ENCODE measurements at regions not wholly inside any gene's neighbourhood (a gene's known extent, or its start where the extent isn't known, plus 50 kb on each side); places are given as distances from the start of the nearest gene placed in this dataset.
A peak's percentile ranks its signal among the peaks of the same experiment; 100 is the strongest.
"Not testable (repeated sequence)": the region's sequence is repeated elsewhere in the genome, so short reads cannot be mapped to it uniquely, and the experiment has no call there.

DNA sequence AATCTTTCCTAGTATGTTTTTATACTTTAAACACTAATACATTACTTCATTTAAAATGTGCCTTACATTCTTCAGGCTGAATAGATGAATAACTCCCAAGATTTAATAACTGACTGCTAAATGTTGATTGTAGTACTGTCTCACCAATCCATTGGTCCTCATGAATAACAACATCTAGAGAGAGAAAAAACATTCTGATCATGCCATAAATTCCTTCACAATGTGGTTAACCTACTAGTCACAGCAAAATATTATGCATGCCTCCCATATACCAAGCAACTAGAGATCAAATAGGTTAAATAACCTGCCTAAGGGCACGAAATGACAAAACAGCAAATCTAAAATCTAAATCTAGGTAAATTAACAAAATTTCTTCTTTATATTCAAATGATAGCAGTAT, 66.2 kb downstream of the SYT15 start:
- not testable (repeated sequence) for H3K4me3 ChIP-seq (ENCODE audit: low read depth, low read length); DNase-seq (ENCODE audit: low read depth)

DNA sequence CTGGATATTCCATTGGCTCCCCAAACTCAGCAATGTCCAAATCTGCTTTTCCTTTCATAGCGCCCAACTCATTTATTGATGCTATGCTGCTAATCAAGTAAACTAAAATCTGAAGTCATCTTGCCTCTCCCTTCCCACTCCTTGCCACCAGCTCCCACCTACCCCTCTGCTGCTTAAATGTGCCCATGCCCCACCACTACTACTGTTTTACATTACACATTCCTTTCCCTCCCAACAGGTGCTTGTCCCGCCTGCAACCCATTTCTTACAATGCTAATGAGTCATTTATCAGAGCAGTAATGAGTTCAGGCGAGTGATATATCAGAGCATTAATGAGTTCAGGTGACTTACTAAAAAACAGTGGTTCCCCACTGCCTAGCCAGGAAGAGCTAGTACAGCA, 67.2 kb downstream of the SYT15 start:
- DNase-seq (ENCODE audit: low read depth); H3K4me3 ChIP-seq (ENCODE audit: low read depth, low read length): not testable (repeated sequence)

DNA sequence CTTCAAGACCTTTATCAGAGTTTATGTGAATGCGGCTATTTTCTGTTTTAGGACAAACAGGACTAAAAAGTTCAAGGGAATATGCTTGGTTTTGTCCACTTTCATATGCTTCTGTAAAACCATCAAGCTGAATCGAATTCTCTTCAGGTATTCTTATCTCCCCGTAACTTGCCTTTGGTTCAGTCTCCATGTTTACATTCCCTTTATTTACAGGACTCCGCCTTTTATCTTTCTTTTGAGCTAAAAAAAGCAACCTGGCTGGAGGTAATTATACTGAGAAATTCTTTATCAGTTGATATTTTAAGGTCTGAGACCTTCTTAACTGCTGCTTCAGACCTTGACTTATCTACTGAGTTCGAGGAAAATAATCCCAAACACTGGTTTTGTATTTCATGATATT, 72.0 kb downstream of the SYT15 start:
- DNase-seq (ENCODE audit: low read depth); H3K4me3 ChIP-seq (ENCODE audit: low read depth, low read length): not testable (repeated sequence)

DNA sequence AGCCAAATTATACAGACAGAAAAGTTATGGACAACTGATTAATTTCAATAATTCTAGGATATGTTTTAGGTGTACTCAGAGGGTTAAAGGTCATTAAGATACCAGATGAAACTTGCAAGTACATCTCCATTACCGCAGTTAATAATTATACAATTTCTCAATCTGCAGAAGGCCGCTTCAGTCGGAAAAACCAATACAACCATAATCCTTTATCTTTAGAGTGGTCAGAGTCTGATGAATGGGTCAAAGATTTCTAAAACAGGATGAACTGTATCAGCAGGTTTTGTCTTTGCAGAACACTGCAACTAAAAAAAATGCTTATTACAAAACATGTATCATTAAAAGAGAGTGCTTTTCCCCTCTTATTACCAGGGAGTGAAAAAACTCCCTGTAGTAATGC, 78.5 kb downstream of the SYT15 start:
- H3K4me3 ChIP-seq (ENCODE audit: low read depth, low read length); DNase-seq (ENCODE audit: low read depth): not testable (repeated sequence)

DNA sequence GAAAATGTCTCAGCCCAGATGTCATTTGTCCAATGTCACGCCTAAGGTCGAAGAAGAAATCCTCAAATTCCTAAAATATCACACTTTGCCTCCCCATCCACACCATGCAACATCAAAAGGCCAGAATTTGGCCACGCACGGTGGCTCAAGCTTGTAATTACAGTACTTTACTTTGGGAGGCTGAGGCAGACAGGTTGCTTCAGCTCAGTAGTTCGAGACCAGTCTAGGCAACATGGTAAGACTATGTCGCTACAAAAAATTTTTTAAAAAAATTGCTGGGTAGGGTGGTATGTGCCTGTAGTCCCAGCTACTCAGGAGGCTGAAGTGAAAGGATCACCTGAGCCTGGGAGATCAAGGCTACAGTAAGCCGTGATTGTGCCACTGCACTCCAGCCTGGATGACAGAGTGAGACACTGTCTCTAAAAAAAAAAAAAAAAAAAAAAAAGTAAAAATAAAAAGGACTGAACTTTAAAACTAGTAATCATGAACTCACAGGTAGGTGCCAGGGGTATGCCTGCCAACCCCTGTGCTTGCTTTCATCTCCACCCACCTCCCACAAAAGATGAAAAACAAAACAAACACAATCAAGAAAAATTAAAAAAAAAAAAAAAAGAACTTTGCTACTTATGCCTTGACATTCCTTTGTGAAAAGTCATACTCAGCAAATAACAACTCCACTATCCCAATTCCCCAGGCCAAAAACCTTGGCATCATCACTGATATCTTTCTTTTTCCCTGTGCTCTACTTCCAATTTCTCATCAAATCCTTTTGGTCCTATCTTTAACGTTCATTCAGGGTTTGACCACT, 81.3 kb downstream of the SYT15 start:
- not testable (repeated sequence) for H3K4me3 ChIP-seq (ENCODE audit: low read depth, low read length); DNase-seq (ENCODE audit: low read depth)

DNA sequence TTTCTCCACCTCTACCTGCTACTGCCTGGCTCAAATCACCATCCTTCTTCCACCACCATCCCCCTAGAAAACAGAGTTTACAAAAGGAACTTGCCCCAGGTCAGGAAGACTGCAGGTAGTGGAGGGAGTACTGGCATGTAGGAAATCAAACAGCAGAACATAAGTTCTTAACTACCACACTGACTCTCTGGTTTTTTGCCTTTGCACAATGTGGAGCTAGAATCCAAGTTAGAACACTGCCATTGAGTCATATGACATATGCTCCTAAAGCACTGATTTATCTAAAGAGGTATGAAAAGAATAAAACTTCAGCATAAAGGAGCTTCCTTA, 81.9 kb downstream of the SYT15 start:
- not testable (repeated sequence) for H3K4me3 ChIP-seq (ENCODE audit: low read depth, low read length); DNase-seq (ENCODE audit: low read depth)

DNA sequence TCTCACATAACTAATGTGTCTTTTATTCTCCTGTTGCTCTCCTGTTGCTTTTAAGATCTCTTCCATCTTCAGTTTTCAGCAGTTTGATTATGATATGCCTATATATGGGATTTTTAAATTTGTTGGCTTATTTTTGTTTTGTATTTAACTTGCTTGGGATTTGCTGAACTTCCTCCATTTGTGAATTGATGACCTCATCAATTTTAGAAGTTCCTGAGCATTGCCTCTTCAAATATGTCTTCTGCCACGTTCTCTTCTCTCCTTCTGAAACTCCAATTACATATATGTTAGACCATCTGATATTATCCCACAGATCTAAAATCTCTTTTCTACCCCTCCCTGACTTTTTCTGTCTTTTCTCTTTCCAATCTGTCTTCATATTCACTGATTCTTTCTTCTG, 86.6 kb downstream of the SYT15 start:
- DNase-seq (ENCODE audit: low read depth); H3K4me3 ChIP-seq (ENCODE audit: low read depth, low read length): not testable (repeated sequence)

DNA sequence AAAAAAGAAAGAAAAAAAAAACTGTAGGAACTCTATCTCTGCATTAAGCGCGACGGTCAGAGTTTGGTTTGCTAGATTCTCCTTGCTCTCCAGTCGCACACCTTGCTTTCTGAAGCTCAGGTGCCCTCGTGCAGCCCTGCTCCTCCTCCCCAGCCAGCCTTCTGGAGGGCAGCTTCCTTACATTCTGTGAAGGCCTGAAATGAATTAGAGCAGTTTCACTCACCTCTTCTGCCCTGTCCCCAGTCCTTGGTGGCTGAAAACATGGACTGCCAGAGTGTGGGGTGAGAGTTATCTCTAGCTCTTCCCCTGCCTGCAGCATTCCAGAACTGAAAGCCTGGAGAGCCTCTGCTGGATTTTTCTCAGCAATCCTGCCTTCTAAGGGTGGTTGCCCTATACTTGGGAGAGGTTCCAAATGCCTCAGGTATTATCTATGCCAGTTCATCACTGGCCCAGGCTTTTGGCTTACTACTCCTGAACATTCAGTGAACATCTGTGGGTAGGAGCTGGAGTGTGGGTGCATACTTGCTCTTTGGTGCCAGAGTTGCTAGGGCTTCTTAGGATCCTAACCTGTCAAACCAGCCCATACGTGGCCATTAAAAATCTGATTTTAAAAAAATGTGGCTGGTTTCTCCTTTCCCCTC, 89.5 kb downstream of the SYT15 start:
- DNase-seq (ENCODE audit: low read depth); H3K4me3 ChIP-seq (ENCODE audit: low read depth, low read length): not testable (repeated sequence)

DNA sequence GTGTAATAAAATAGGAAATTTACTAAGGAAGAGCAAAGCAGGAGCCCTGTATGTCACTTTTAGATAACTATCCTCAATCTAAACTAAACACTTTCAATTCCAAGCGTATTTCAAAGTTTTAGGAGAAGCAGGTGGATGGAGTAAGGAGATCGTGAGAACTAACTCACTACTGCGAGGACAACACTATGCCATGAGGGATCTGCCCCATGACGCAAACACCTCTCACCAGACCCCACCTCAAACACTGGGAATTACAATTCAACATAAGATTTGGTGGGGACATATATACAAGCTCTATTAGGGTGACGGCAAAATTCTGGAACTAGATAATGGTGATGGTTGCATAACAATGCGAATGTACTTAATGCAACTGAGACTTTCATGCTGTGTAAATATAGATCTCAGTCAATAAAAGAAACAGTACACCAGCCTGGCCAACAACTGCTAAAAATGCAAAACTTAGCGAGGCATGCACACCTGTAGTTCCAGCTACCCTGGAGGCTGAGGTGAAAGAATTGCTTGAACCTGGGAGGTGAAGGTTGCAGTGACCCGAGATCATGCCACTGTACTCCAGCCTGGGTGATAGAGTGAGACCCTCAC, 99.0 kb downstream of the SYT15 start:
- not testable (repeated sequence) for DNase-seq (ENCODE audit: low read depth); H3K4me3 ChIP-seq (ENCODE audit: low read depth, low read length)

DNA sequence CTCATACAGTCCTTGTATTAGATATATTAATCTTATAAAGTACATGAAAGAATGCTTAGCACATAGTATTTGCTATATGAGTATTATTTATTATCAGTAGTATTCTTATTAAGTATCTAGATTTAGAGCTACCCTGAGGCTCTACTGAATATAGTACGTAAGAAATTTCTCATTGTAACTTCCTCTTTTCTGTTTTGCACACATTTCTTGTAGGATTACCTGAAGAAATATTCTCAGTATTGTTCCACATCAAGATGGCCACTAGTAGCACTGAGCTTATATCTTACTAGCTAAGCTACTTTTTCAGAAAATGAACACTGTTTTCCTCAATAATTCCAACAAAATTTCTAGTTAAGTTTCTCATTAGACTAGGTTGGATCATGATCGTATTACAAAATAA, 112.5 kb downstream of the SYT15 start:
- H3K4me3 ChIP-seq (ENCODE audit: low read depth, low read length); DNase-seq (ENCODE audit: low read depth): not testable (repeated sequence)

DNA sequence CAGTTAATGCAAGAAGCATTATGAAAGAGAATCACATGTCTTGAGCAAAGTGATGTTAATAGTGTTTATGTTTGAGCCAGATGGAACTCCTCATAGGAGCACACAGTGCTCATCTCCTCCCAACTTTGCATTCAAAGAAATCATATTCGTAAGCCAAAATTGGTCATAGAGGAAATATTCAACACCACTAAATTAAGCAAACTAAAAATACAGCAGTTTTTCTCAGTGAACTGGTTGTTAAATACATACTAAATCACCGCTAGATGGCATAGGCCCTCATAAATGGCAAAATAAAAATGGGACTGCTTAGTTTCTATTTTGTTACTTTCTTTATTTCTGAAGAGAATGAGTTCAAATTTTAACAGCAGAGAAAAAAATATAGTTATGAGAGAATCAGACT, 114.3 kb downstream of the SYT15 start:
- not testable (repeated sequence) for H3K4me3 ChIP-seq (ENCODE audit: low read depth, low read length); DNase-seq (ENCODE audit: low read depth)

DNA sequence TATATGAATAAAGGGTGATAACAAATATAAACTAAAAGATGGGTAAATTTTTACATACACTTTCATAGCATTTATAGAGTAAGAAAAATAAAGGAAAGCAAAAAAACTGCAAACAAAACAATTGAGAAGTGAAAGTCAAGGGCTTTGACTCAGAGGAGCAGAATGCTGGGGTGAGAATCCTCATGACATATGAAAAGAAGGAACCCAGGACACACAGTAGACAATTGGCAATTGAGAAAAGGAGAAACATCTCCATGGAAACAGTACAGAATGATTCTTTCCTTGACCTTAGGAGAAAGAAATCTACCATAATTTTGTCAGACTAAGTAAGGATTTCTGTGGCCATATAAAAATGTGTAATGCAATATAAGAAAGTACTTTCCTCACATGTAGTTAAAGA, 138.3 kb downstream of the SYT15 start:
- not testable (repeated sequence) for DNase-seq (ENCODE audit: low read depth); H3K4me3 ChIP-seq (ENCODE audit: low read depth, low read length)

DNA sequence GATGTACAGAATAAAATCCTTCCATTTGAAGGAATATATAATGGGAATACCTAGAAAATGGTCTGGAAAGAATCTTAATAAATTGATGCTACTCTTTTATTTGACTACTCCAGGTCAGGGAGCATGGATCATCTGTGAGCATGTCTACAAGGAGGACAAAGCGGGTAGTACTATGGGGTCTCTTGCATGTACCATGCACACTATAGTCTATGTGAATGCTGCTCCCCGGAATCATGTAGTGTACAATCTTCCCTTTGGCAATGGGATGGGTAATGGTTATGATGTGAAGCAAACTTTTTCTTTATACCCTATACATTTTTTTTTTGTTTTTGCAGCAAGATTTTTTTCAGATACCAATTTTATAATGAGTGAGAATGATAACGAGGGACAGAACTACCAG, 139.1 kb downstream of the SYT15 start:
- not testable (repeated sequence) for H3K4me3 ChIP-seq (ENCODE audit: low read depth, low read length); DNase-seq (ENCODE audit: low read depth)

DNA sequence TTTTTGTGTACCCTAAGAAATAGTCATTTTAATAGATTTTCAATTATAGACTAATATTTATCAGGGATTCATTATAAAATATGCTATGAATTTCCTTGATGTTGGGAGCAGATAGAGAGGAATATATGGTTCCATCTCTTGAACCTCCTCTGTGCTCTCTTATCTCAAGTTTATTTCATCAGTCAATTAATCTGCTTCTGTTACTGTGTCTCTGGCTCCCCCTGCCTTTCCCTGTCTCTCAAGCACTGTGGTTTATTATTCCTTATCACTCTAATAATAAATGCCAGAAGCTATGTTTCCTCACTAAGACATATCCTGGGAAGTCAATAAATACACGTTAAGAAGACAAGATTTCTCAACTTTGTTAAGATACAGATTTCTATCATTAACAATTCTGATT, 141.5 kb downstream of the SYT15 start:
- TF ChIP-seq, protein P1, sequence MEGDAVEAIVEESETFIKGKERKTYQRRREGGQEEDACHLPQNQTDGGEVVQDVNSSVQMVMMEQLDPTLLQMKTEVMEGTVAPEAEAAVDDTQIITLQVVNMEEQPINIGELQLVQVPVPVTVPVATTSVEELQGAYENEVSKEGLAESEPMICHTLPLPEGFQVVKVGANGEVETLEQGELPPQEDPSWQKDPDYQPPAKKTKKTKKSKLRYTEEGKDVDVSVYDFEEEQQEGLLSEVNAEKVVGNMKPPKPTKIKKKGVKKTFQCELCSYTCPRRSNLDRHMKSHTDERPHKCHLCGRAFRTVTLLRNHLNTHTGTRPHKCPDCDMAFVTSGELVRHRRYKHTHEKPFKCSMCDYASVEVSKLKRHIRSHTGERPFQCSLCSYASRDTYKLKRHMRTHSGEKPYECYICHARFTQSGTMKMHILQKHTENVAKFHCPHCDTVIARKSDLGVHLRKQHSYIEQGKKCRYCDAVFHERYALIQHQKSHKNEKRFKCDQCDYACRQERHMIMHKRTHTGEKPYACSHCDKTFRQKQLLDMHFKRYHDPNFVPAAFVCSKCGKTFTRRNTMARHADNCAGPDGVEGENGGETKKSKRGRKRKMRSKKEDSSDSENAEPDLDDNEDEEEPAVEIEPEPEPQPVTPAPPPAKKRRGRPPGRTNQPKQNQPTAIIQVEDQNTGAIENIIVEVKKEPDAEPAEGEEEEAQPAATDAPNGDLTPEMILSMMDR (conservative IDR thresholded peaks at IDR 0.05; ENCODE audit: low read depth, low read length), result peak; percentile 41
- peak; percentile 73 for DNase-seq (ENCODE audit: low read depth)

DNA sequence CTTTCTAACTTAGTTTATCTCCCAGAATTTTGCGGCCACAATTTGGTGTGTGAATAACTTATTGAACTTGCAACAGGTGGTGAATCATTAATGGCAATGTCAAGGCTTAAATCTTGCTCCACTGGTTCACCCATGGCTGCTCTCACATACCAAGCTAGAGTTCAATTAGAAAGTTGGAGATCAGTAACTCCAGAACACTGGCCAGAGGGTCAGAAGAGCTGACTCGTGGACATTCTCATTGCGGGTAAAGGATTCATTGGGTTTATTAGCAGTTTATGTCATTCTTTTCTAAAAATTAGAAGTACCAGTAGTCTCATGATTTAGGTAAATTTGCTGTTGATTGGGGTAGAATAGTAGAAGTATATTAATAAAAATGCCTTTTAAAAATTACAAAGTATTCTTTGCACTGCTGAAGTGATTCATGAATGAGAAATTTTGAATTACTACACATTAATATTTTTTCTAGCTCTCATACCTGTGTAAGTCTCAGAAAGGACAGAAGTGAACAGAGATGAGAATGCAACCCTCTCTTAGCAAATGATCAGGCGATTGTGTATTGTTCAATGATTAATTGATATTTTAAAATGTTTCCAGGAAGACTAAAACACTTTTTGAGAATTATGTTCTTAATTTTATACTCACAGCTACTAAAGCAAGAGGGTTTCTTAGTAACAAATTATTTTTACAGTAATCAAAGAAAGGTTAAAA, 142.0 kb downstream of the SYT15 start:
- not testable (repeated sequence) for DNase-seq (ENCODE audit: low read depth); H3K4me3 ChIP-seq (ENCODE audit: low read depth, low read length)

More for the DNA sequence above, 141.5 kb downstream of the SYT15 start:
- not testable (repeated sequence) for H3K4me3 ChIP-seq (ENCODE audit: low read depth, low read length)

DNA sequence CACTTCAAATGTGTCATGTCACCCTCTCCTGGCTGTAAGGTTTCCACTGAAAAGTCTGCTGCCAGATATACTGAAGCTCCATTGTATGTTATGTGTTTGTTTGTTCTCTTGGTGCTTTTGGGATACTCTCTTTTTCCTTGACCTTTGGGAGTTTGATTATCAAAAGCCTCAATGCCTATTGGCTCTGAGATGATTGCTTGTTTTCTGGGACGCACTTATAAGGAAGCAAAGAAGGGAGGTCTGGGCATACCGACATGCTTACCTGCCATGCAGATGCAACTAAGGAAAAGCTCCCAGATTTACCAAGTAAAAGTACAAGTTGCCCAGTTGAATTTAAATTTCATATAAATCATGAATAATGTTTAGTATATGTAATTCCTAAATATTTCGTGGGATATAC, 145.3 kb downstream of the SYT15 start:
- H3K4me3 ChIP-seq (ENCODE audit: low read depth, low read length); DNase-seq (ENCODE audit: low read depth): not testable (repeated sequence)

DNA sequence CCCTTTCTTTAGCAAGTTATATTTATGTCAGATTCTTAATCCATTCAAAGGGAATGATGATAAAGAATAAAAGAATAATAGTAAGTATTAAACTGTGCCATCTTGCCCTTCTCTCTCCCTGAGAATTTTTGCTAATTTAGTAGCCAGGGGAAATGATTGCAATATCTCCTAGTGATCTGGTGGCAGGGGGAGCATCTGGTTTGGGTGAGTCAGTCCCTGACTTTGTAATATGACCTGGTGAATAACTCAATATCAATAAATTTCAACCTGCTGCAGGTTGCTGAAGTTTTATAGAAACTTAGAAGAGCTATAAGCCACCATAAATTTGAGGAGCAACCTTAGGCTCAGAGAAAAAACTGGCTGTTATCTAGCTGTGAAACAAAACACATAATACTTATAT, 149.4 kb downstream of the SYT15 start:
- DNase-seq (ENCODE audit: low read depth); H3K4me3 ChIP-seq (ENCODE audit: low read depth, low read length): not testable (repeated sequence)

DNA sequence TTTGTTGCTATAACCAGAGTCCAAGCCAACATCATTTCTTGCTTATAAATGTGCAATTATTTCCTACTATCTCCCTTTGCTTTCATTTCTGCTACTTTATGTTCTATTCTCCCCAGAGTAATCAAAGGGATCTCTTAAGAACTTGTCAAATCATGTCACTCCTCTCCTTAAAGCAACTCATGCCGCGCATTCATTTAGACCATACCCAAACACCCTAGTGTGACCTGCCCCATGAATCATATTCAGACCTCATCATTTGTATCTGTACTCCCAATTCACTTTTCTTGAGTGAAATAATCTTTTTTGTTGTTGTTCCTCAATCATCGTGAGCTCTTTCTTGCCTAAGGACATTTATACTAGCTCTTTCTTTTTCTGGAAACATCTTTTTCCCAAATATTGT, 151.8 kb downstream of the SYT15 start:
- not testable (repeated sequence) for DNase-seq (ENCODE audit: low read depth)

More for the DNA sequence above, 151.8 kb downstream of the SYT15 start:
- not testable (repeated sequence) for H3K4me3 ChIP-seq (ENCODE audit: low read depth, low read length)
